K562 (cell line): ENCODE measurements at regions not wholly inside any gene's neighbourhood (a gene's known extent, or its start where the extent isn't known, plus 50 kb on each side); places are given as distances from the start of the nearest gene placed in this dataset.

ENCODE experiments used
- ATAC-seq: fragments of 200-7000 bp; cut with Tn5 transposase; 3 replicates; pipeline ENCODE4 v1.9.1; 2020; ENCODE audit warnings: moderate library complexity
- BruUV-seq: library from RNA; stranded (reverse); fragments of 400-500 nt; replicated peaks from 2 replicates; lab custom pipeline; 2021; lab: Mats Ljungman, UMichigan
- CTCF ChIA-PET: fragments of 300-600 bp; formaldehyde crosslinking; extraction: SDS; loops from one replicate; lab custom pipeline; 2021; ENCODE audit warnings: low intra/inter-chr PET ratio; lab: Yijun Ruan, JAX
- POLR2A ChIA-PET: fragments of 300-600, 350-650 bp; sonication (Branson Sonifier 250); formaldehyde crosslinking; extraction: SDS; loops from one replicate; lab custom pipeline; 2021; ENCODE audit warnings: antibody characterized with exemption, inconsistent platforms; lab: Yijun Ruan, JAX
- DNase-seq, 4 experiments: peaks; one replicate each; pipeline versions ENCODE4 v3.0.0 to v3.0.0-alpha.2; 2011 to 2018; ENCODE audit warnings: low spot score in 3 of 4, mixed read lengths in 3 of 4; ENCODE audit errors: extremely low read depth in 1 of 4
- FAIRE-seq: peaks from 2 replicates; lab custom pipeline; 2011; peaks lifted over from hg19 to GRCh38; lab: Jason Lieb, UNC
- H2AFZ ChIP-seq: 2 replicates; pipeline ENCODE4 v1.6.0; 2011; ENCODE audit warnings: low read depth, low read length, control low read depth, inconsistent platforms
- H3K27ac ChIP-seq: fragments of 200-600 bp; 3 replicates; pipeline ENCODE4 v1.8.0; 2011; ENCODE audit warnings: low read depth, mild to moderate bottlenecking, control low read depth, inconsistent platforms, low read length, moderate library complexity, mixed read lengths; ENCODE audit errors: extremely low read depth
- H3K27me3 ChIP-seq, 2 experiments: fragments of 300-600 bp in 1 of 2; 2 replicates in 1 of 2; 3 replicates in 1 of 2; pipeline versions ENCODE4 v1.6.0 to v1.8.0; 2011; ENCODE audit warnings: inconsistent platforms in 2 of 2, low read length in 2 of 2, mild to moderate bottlenecking in 1 of 2, mixed read lengths in 1 of 2, moderate library complexity in 1 of 2; ENCODE audit not compliant: control insufficient read depth in 2 of 2, insufficient read depth in 2 of 2
- H3K36me3 ChIP-seq: fragments of 300-600 bp; 3 replicates; pipeline ENCODE4 v1.8.0; 2011; ENCODE audit warnings: mild to moderate bottlenecking, low read length, inconsistent platforms; ENCODE audit not compliant: control insufficient read depth, insufficient read depth
- H3K4me1 ChIP-seq, 2 experiments: fragments of 200-600 bp in 1 of 2; replicated peaks in 1 of 2; 2 replicates in 1 of 2; 3 replicates in 1 of 2; pipeline versions ENCODE4 v1.5.1 to v1.8.0; 2011; ENCODE audit warnings: inconsistent platforms in 2 of 2, low read length in 2 of 2, mild to moderate bottlenecking in 1 of 2, mixed read lengths in 1 of 2, moderate library complexity in 1 of 2; ENCODE audit not compliant: control insufficient read depth in 2 of 2, insufficient read depth in 2 of 2
- H3K4me2 ChIP-seq: 2 replicates; pipeline ENCODE4 v1.6.1; 2011; ENCODE audit warnings: low read length, control low read depth, inconsistent platforms, mixed read lengths; ENCODE audit not compliant: insufficient read depth
- H3K4me3 ChIP-seq: fragments of 200-600 bp; sonication (generic), shearing (Covaris generic); 2 replicates; pipeline ENCODE4 v1.5.1; 2016; ENCODE audit warnings: control low read depth, inconsistent platforms
- H3K79me2 ChIP-seq: fragments of 200-600 bp; 3 replicates; pipeline ENCODE4 v1.8.0; 2011; ENCODE audit warnings: low read length, inconsistent platforms; ENCODE audit not compliant: control insufficient read depth, insufficient read depth
- H3K9ac ChIP-seq, 2 experiments: 2 replicates each; pipeline versions ENCODE4 v1.6.0 to v1.6.1; 2011; ENCODE audit warnings: low read depth in 2 of 2, low read length in 2 of 2, control low read depth in 1 of 2, inconsistent platforms in 1 of 2, mild to moderate bottlenecking in 1 of 2, mixed read lengths in 1 of 2; ENCODE audit not compliant: insufficient read depth in 1 of 2
- H3K9me1 ChIP-seq: one replicate; pipeline ENCODE4 v1.6.0; 2011; ENCODE audit warnings: inconsistent platforms, mild to moderate bottlenecking, low read length, moderate library complexity; ENCODE audit not compliant: control insufficient read depth, insufficient read depth
- H3K9me3 ChIP-seq: replicated peaks from 2 replicates; pipeline ENCODE4 v1.5.1; 2011; ENCODE audit warnings: low read depth, low read length, inconsistent platforms; ENCODE audit not compliant: control insufficient read depth, insufficient read depth
- H4K20me1 ChIP-seq: replicated peaks from 2 replicates; pipeline ENCODE4 v1.6.1; 2011; ENCODE audit warnings: low read length, inconsistent platforms, mixed read lengths; ENCODE audit not compliant: control insufficient read depth, insufficient read depth
- CBFB ChIP-seq: sonication (generic); formaldehyde crosslinking; IDR thresholded peaks from 2 replicates; pipeline ENCODE4 v1.4.0; 2020; ENCODE audit warnings: mild to moderate bottlenecking, missing genetic modification reagents
- CBX1 ChIP-seq: sonication (generic); IDR thresholded peaks from 2 replicates; pipeline ENCODE4 v1.6.1; 2016; ENCODE audit warnings: antibody characterized with exemption, low read depth, mild to moderate bottlenecking
- DACH1 ChIP-seq: fragments of 450-650 bp; IDR thresholded peaks from 2 replicates; pipeline ENCODE4 v1.6.1; 2018; ENCODE audit not compliant: partially characterized antibody
- EP400 ChIP-seq: fragments of 450-650 bp; IDR thresholded peaks from 2 replicates; pipeline ENCODE4 v1.6.1; 2017; ENCODE audit warnings: antibody characterized with exemption, mild to moderate bottlenecking, moderate library complexity
- ERF ChIP-seq: fragments of 450-650 bp; formaldehyde crosslinking; IDR thresholded peaks from 2 replicates; pipeline ENCODE4 v1.4.0; 2020; ENCODE audit warnings: mild to moderate bottlenecking, mixed read lengths
- HDAC8 ChIP-seq: fragments of 450-650 bp; IDR thresholded peaks from 2 replicates; pipeline ENCODE4 v1.6.1; 2016; ENCODE audit warnings: mild to moderate bottlenecking, missing genetic modification characterization, moderate library complexity, missing compliant biosample characterization
- ILK ChIP-seq: fragments of 450-650 bp; IDR thresholded peaks from 2 replicates; pipeline ENCODE4 v1.6.1; 2016; ENCODE audit warnings: missing genetic modification characterization, low read depth, mild to moderate bottlenecking, missing compliant biosample characterization, moderate library complexity, borderline replicate concordance
- MAFF ChIP-seq: IDR thresholded peaks from 2 replicates; pipeline ENCODE4 v1.6.1; 2012; ENCODE audit warnings: low read length, improper control_type of control experiment
- NR2C2 ChIP-seq, 2 experiments: fragments of 200-800 bp in 1 of 2; sonication (Bioruptor generic) in 1 of 2; sonication (generic) in 1 of 2; formaldehyde crosslinking in 1 of 2; IDR thresholded peaks; 2 replicates each; pipeline versions ENCODE4 v1.6.1 to v1.8.0; 2016 to 2022; ENCODE audit warnings: mild to moderate bottlenecking in 1 of 2, missing compliant biosample characterization in 1 of 2, missing genetic modification characterization in 1 of 2, missing genetic modification reagents in 1 of 2
- SRF ChIP-seq, 2 experiments: fragments of 250-450, 450-650 bp in 1 of 2; sonication (Bioruptor Pico) in 1 of 2; sonication (generic) in 1 of 2; formaldehyde crosslinking; IDR thresholded peaks; 2 replicates each; pipeline versions ENCODE4 v1.5.0 to v1.5.1; 2020 to 2022; ENCODE audit warnings: mild to moderate bottlenecking in 1 of 2, missing genetic modification reagents in 1 of 2
- ZBTB33 ChIP-seq: sonication (generic); formaldehyde crosslinking; IDR thresholded peaks from 2 replicates; pipeline ENCODE4 v1.8.1; 2023; ENCODE audit warnings: mild to moderate bottlenecking, missing genetic modification reagents
- ZC3H4 ChIP-seq: sonication (generic); formaldehyde crosslinking; IDR thresholded peaks from 2 replicates; pipeline ENCODE4 v1.9.0; 2021; ENCODE audit warnings: missing genetic modification reagents, borderline replicate concordance
- ZNF324 ChIP-seq: fragments of 250-450 bp; sonication (Bioruptor Pico); IDR thresholded peaks from 2 replicates; pipeline ENCODE4 v1.4.0; 2020; ENCODE audit warnings: mild to moderate bottlenecking
- ZNF512 ChIP-seq: IDR thresholded peaks from 2 replicates; pipeline ENCODE4 v1.6.1; 2016; ENCODE audit warnings: missing genetic modification characterization, missing compliant biosample characterization
- WGBS: fragments of 100-300 bp; shearing (Covaris generic); methylation state at CpG from one replicate; pipeline ENCODE4 v1.1.6; 2016; ENCODE audit warnings: low coverage, mixed read lengths; ENCODE audit not compliant: insufficient coverage; ENCODE audit errors: missing lambda C conversion rate; 5-methylcytosine and 5-hydroxymethylcytosine counted together
- in situ Hi-C: fragments of 300-500 bp; cut with MboI; formaldehyde crosslinking; loops from 4 replicates; pipeline ENCODE4 v1.15.0; 2018; ENCODE audit warnings: inconsistent platforms, mixed read lengths
- intact Hi-C: fragments of 100-400 bp; cut with micrococcal nuclease; formaldehyde crosslinking; loops from 2 replicates; pipeline ENCODE4 v1.14.2; 2022
- TF ChIP-seq, protein P1 (sequence below): fragments of 250-450 bp; sonication (Bioruptor Pico); IDR thresholded peaks from 2 replicates; pipeline ENCODE4 v1.8.0; 2022; ENCODE audit warnings: moderate library complexity, mild to moderate bottlenecking, inconsistent platforms

- TF ChIP-seq NR2C2 (CRISPR knock-in tag; IDR thresholded peaks at IDR 0.05): no peak
- TF ChIP-seq NR2C2 (tag; IDR thresholded peaks at IDR 0.05): no peak
- no peak for TF ChIP-seq ZC3H4 (CRISPR knock-in tag)
- no peak for TF ChIP-seq HDAC8
- no peak for TF ChIP-seq CBX1
- TF ChIP-seq ZBTB33 (CRISPR knock-in tag): no peak
- no peak for TF ChIP-seq ERF (CRISPR knock-in tag)
These were observed 235.6 kb downstream of the ERMARD start (continued) for GRCh38 chr6:169986848-169987498.

GRCh38 chr6:169986171-169986847, 234.9 kb downstream of the ERMARD start:
- in situ Hi-C loops (no loop called here), intact Hi-C loops (no loop called here)
- no peak overlapping the region for H3K4me2 ChIP-seq
- no peak for FAIRE-seq
- DNase-seq: no peak
- BruUV-seq: no TSS peak
- no peak overlapping the region for H2AFZ ChIP-seq
- no peaks in the 10 kb centered on the region for H3K9me1 ChIP-seq
- peaks cover 32 to 80% of the 10 kb centered on the region in 2 experiments; a peak in 4 of 5 replicates for H3K27me3 ChIP-seq
- CTCF ChIA-PET: no interaction called here
- H4K20me1 ChIP-seq: 0 out of 2 replicates have a peak, but pooled peaks cover 9% of the 10 kb centered on the region
- no peaks in the 10 kb centered on the region for H3K36me3 ChIP-seq
- H3K9ac ChIP-seq: no peak overlapping the region
- no peak overlapping the region for H3K4me3 ChIP-seq
- H3K79me2 ChIP-seq: no peaks in the 10 kb centered on the region
- H3K4me1 ChIP-seq: peaks cover 0 to 22% of the 10 kb centered on the region in 2 experiments; a peak in 2 of 5 replicates
- POLR2A ChIA-PET: interaction anchor here (1.0 kb wide), 1 partner anchor 149 kb away, joined by 3 read pairs; no protein-coding TSS in a partner anchor
- 5% methylated on average over 27 of the region's 30 CpGs for WGBS
- no peak overlapping the region for H3K27ac ChIP-seq
- no peaks in the 10 kb centered on the region for H3K9me3 ChIP-seq
- no peak for ATAC-seq
- no peak for TF ChIP-seq ZNF324
- no peak for TF ChIP-seq MAFF
- TF ChIP-seq CBFB (CRISPR knock-in tag): no peak
- TF ChIP-seq, protein P1, sequence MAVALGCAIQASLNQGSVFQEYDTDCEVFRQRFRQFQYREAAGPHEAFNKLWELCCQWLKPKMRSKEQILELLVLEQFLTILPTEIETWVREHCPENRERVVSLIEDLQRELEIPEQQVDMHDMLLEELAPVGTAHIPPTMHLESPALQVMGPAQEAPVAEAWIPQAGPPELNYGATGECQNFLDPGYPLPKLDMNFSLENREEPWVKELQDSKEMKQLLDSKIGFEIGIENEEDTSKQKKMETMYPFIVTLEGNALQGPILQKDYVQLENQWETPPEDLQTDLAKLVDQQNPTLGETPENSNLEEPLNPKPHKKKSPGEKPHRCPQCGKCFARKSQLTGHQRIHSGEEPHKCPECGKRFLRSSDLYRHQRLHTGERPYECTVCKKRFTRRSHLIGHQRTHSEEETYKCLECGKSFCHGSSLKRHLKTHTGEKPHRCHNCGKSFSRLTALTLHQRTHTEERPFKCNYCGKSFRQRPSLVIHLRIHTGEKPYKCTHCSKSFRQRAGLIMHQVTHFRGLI (CRISPR knock-in tag): no peak
- no peak for TF ChIP-seq ILK (tag)
- TF ChIP-seq SRF (CRISPR knock-in tag; IDR thresholded peaks at IDR 0.05): no peak
- no peak for TF ChIP-seq DACH1
- TF ChIP-seq EP400: no peak
- no peak for TF ChIP-seq ZNF512 (tag)
